HEK293T (cell line): ENCODE measurements at regions not wholly inside any gene's neighbourhood (a gene's known extent, or its start where the extent isn't known, plus 50 kb on each side); places are given as distances from the start of the nearest gene placed in this dataset.

Experiments used
- BHLHE40 ChIP-seq: fragments of 450-650 bp; IDR thresholded peaks from 2 replicates; pipeline ENCODE4 v1.6.1; 2016; ENCODE audit warnings: mild to moderate bottlenecking, moderate library complexity, borderline replicate concordance
- ELF4 ChIP-seq: fragments of 450-650 bp; IDR thresholded peaks from 2 replicates; pipeline ENCODE4 v1.6.1; 2017; ENCODE audit warnings: antibody characterized with exemption

- TF ChIP-seq BHLHE40 (no peak), ELF4 (no peak)
These were observed 304.7 kb downstream of the ZEB2 start for GRCh38 chr2:144215207-144215606.
